GM10266 (cell line): ENCODE measurements at regions not wholly inside any gene's neighbourhood (a gene's known extent, or its start where the extent isn't known, plus 50 kb on each side); places are given as distances from the start of the nearest gene placed in this dataset.
"Not testable (repeated sequence)": the region's sequence is repeated elsewhere in the genome, so short reads cannot be mapped to it uniquely, and the experiment has no call there.

Source experiments
- DNase-seq: peaks from one replicate; pipeline ENCODE4 v3.0.0; 2012; ENCODE audit errors: extremely low spot score
- TF ChIP-seq, protein P1 (sequence below): IDR thresholded peaks from 2 replicates; pipeline ENCODE4 v1.5.1; 2012; ENCODE audit warnings: mild to moderate bottlenecking, low read depth; ENCODE audit not compliant: control insufficient read depth, insufficient read depth; ENCODE audit errors: missing control alignments

DNA sequence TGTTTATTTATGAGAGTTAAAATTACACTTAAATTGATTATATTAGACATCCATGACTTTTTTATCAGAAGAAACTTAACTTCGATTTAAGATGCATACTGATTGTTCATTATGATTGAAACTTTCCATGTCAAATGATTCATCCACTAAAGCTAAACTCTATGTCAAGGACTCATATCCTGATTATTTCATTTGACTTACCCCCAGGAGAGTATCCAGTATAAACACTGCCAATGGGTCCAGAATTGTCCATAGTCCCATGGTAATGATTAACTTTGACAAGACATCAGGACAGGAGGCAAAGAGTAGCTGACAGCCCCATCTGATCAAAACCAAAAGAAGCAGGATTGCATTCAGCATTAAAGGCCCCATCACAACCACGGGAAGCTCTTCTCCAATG lies 709.9 kb downstream of the TFAP2A start:
- DNase-seq: no peak
- TF ChIP-seq, protein P1, sequence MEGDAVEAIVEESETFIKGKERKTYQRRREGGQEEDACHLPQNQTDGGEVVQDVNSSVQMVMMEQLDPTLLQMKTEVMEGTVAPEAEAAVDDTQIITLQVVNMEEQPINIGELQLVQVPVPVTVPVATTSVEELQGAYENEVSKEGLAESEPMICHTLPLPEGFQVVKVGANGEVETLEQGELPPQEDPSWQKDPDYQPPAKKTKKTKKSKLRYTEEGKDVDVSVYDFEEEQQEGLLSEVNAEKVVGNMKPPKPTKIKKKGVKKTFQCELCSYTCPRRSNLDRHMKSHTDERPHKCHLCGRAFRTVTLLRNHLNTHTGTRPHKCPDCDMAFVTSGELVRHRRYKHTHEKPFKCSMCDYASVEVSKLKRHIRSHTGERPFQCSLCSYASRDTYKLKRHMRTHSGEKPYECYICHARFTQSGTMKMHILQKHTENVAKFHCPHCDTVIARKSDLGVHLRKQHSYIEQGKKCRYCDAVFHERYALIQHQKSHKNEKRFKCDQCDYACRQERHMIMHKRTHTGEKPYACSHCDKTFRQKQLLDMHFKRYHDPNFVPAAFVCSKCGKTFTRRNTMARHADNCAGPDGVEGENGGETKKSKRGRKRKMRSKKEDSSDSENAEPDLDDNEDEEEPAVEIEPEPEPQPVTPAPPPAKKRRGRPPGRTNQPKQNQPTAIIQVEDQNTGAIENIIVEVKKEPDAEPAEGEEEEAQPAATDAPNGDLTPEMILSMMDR: no peak

DNA sequence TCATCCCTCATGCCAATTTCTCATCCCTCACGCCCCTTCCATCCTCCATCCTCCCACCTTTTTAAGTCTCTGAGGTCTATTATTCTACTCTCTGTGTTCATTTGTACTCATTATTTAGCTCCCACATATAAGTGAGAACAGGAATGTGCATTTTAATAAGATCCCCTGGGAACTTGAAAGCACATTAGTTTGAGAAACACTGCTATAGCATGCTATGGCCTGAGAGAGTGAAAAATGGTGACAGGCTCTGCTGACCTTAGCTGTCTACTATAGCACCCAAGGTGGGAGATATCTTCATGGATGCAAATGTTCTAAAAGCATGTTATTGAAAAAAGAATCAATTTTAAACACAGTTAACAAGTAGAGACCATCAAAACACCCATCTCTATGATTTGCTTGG lies 712.0 kb downstream of the TFAP2A start:
- TF ChIP-seq, protein P1: no peak
- no peak for DNase-seq

DNA sequence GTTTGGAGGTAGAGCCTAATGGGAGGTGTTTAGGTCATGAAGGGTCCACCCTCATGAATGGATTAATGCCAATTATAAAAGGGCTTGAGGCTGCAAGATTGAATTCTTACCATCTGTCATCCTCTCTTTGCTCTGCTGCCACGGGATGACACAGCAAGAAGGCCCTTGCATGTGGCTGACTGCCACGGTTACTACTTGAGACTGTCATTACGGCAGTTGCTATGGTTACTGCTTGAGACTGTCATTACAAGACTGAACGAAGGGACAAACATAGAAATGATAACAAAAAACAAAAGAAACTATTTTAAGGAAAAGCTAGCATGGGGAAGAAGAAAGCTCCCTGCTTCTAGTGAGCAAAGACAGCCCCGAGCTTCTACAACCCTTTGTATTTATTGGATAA lies 715.0 kb downstream of the TFAP2A start:
- no peak for DNase-seq
- TF ChIP-seq, protein P1: no peak

DNA sequence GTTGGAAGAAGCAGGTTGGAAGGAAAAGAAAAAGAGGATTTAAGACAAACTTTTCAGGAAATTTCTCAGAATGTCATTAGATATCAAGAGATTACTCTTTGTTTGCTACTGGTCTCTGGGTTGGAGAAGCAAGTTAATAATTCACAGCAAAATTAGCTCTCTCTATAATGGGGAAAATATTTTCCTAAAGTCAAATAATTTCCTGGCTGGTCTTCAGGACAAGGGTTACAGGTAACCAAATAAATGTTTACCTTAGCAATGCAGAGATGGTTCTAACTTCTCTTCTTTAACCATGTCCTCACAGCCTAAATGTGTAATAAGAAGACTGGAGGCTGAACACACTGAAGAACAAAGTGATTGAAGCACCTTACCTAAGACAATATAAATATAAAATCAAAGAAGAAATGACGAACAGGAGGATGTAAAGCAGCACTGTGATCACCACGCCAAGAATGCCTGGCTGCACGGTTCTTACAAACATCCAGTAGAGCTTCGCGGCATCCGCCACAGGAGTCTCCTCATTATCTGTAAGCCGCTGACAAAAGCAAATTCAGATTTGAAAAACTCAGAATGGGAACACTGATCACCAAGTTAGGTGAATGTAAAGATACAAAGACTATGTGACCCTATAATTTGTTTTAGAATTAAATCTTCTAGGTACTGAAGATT lies 717.5 kb downstream of the TFAP2A start:
- TF ChIP-seq, protein P1: no peak
- no peak for DNase-seq

DNA sequence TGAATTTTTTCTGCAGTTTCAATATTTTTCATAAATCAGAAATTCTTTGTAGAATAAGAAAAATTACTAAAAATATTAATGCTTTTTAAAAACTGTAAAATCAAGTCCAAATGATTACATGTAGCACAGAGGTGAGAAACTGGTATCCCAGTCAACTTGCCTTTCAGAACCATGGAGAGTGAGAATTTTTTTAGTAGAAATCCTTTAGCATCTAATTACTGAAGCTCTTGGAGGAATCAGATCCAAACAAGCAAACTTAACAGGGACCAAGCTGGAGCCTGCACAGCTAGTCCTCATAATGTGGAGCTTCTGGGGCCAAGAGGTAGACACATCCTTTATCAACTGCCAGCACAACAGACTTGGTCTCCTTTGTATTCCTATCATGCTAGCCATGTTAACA lies 724.5 kb downstream of the TFAP2A start:
- TF ChIP-seq, protein P1: no peak

DNA sequence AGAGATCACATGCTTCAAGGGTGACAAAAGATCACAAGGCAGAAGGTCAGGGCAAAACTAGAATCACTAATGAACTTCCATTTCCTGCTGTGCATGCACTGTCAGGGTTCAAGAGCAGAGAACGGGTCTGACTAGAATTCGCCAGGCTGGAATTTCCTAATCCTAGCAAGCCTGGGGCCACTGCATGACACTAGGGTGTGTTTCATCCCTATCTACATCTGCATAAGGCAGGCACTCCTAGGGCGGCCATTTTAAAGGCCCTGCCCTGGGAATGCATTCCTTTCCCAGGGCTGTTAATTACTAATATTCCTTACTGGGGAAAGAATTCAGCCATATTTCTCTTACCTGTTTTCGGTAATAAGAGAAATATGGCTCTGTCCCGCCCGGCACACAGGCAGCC lies 734.1 kb downstream of the TFAP2A start:
- not testable (repeated sequence) for DNase-seq

More for the DNA sequence above, 724.5 kb downstream of the TFAP2A start:
- DNase-seq: no peak

DNA sequence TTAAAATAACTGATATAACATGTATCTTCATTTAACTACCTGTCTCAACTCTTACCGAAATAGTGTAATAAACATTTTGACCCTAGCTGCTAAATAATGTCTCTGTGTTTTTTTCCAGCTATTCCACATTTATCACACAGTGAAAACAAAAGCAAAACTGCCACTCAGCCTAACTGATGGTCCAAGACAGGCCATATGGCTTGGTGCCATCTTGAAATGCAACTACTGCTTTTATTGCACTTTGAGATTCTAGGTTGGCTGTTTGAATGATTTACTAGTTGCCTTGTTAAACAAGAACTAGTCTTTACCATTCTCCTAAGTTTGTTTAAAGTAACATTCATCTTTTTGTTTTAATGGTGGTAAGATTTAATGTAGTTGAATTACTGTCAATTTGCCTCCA lies 739.8 kb downstream of the TFAP2A start:
- TF ChIP-seq, protein P1: no peak
- DNase-seq: no peak

DNA sequence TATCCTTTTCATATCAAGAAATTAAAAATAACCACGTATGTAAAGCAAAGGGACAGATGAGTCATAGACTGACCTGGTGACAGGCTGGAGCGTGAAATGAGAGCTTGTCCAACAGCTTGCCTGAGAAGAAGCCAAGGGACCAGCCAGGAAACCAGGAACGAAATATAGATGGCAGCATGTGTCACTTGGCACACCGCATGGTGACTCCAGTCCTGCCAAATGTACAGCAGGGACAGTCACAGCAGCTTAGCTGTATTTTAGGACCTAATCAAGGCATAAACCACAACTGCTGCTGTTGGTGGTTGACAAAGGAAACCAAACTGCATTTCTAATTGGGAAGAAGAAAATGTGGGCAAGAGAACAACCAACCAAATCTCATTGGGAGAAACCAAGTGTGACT lies 755.0 kb downstream of the TFAP2A start:
- no peak for DNase-seq
- TF ChIP-seq, protein P1: no peak
